Choroid plexus epithelial cell (primary cell): ENCODE measurements at regions not wholly inside any gene's neighbourhood (a gene's known extent, or its start where the extent isn't known, plus 50 kb on each side); places are given as distances from the start of the nearest gene placed in this dataset.

Experiments
- DNase-seq: peaks from one replicate; pipeline ENCODE4 v3.0.0-alpha.2; 2010; ENCODE audit warnings: low read depth
- H3K4me3 ChIP-seq: 2 replicates; pipeline ENCODE4 v1.5.1; 2011; ENCODE audit warnings: low read depth, mild to moderate bottlenecking, control low read depth, low read length, moderate library complexity
- CTCF ChIP-seq: conservative IDR thresholded peaks from 2 replicates; pipeline ENCODE4 v1.5.1; 2011; ENCODE audit warnings: low read depth, mild to moderate bottlenecking, control low read depth, inconsistent platforms, low read length, moderate library complexity

GRCh38 chr14:87579036-87579435, 413.9 kb downstream of the GALC start:
- no peak for DNase-seq
- TF ChIP-seq CTCF, result no peak
- no peak overlapping the region for H3K4me3 ChIP-seq

- no peak for TF ChIP-seq CTCF
- H3K4me3 ChIP-seq, result no peak overlapping the region
- no peak for DNase-seq
Measured at GRCh38 chr14:87575378-87575777, 417.6 kb downstream of the GALC start.

GRCh38 chr14:87573591-87573990, 419.4 kb downstream of the GALC start:
- no peak for DNase-seq
- no peak overlapping the region for H3K4me3 ChIP-seq
- TF ChIP-seq CTCF, result no peak

- DNase-seq, result no peak
- no peak for TF ChIP-seq CTCF
- no peak overlapping the region for H3K4me3 ChIP-seq
Measured at GRCh38 chr14:87567618-87568295, 425.2 kb downstream of the GALC start.

GRCh38 chr14:87566991-87567390, 426.0 kb downstream of the GALC start:
- no peak for TF ChIP-seq CTCF
- DNase-seq, result no peak

GRCh38 chr14:87547536-87547935, 445.4 kb downstream of the GALC start:
- H3K4me3 ChIP-seq, result no peak overlapping the region
- no peak for TF ChIP-seq CTCF
- DNase-seq, result no peak

More at GRCh38 chr14:87566991-87567390, 426.0 kb downstream of the GALC start:
- H3K4me3 ChIP-seq, result no peak overlapping the region

- no peak for DNase-seq
- no peak overlapping the region for H3K4me3 ChIP-seq
- TF ChIP-seq CTCF, result no peak
Measured at GRCh38 chr14:87542288-87542687, 450.7 kb downstream of the GALC start.
